SK-N-SH (cell line): ENCODE measurements at regions not wholly inside any gene's neighbourhood (a gene's known extent, or its start where the extent isn't known, plus 50 kb on each side); places are given as distances from the start of the nearest gene placed in this dataset.

Experiments used
- CTCF ChIA-PET: fragments of 300-600, 350-600 bp; formaldehyde crosslinking; extraction: SDS; loops from one replicate; lab custom pipeline; 2021; lab: Yijun Ruan, JAX
- POLR2A ChIA-PET: fragments of 350-600 bp; sonication (Branson Sonifier 250); formaldehyde crosslinking; extraction: SDS; loops from one replicate; lab custom pipeline; 2020; ENCODE audit warnings: antibody characterized with exemption, inconsistent platforms; lab: Yijun Ruan, JAX
- DNase-seq: peaks from one replicate; pipeline ENCODE4 v3.0.0; 2012
- H2AFZ ChIP-seq: fragments of 200-600 bp; sonication (generic); 2 replicates; pipeline ENCODE4 v1.8.1; 2016; ENCODE audit warnings: antibody characterized with exemption, mild to moderate bottlenecking, low read depth
- H3F3A ChIP-seq: fragments of 200-600 bp; sonication (generic); replicated peaks from 2 replicates; pipeline ENCODE3; 2016; ENCODE audit warnings: antibody characterized with exemption, mild to moderate bottlenecking; ENCODE audit not compliant: insufficient read depth
- H3K27ac ChIP-seq, 2 experiments: fragments of 200-500 bp in 1 of 2; fragments of 200-600 bp in 1 of 2; sonication (Bioruptor generic) in 1 of 2; sonication (generic), shearing (Covaris generic) in 1 of 2; 2 replicates each; pipeline versions ENCODE4 v1.5.1 to v1.6.1; 2014 to 2016; ENCODE audit warnings: low read depth in 2 of 2, inconsistent platforms in 1 of 2, low read length in 1 of 2, mild to moderate bottlenecking in 1 of 2, mixed read lengths in 1 of 2
- H3K27me3 ChIP-seq: fragments of 200-600 bp; sonication (generic), shearing (Covaris generic); 2 replicates; pipeline ENCODE4 v1.6.1; 2016; ENCODE audit warnings: mixed run types; ENCODE audit not compliant: insufficient read depth
- H3K36me3 ChIP-seq, 2 experiments: fragments of 200-500 bp in 1 of 2; fragments of 200-600 bp in 1 of 2; sonication (Bioruptor generic) in 1 of 2; sonication (generic) in 1 of 2; replicated peaks in 1 of 2; 2 replicates each; pipeline versions ENCODE3 to v1.5.1; 2014 to 2016; ENCODE audit warnings: low read length in 1 of 2, mild to moderate bottlenecking in 1 of 2; ENCODE audit not compliant: insufficient read depth in 2 of 2, control insufficient read depth in 1 of 2
- H3K4me1 ChIP-seq, 2 experiments: fragments of 200-500 bp in 1 of 2; fragments of 200-600 bp in 1 of 2; sonication (Bioruptor generic) in 1 of 2; sonication (generic), shearing (Covaris generic) in 1 of 2; 2 replicates each; pipeline versions ENCODE4 v1.5.1 to v1.6.1; 2014 to 2016; ENCODE audit warnings: low read depth in 1 of 2, low read length in 1 of 2, mixed run types in 1 of 2; ENCODE audit not compliant: insufficient read depth in 2 of 2, control insufficient read depth in 1 of 2
- H3K4me2 ChIP-seq: fragments of 200-600 bp; sonication (generic), shearing (Covaris generic); 2 replicates; pipeline ENCODE4 v1.6.1; 2017; ENCODE audit warnings: mixed run types
- H3K4me3 ChIP-seq, 2 experiments: fragments of 200-500 bp in 1 of 2; fragments of 200-600 bp in 1 of 2; sonication (Bioruptor generic) in 1 of 2; sonication (generic), shearing (Covaris generic) in 1 of 2; 2 replicates each; pipeline versions ENCODE4 v1.5.1 to v1.8.1; 2014 to 2016; ENCODE audit warnings: low read depth in 2 of 2, inconsistent platforms in 1 of 2, low read length in 1 of 2, mild to moderate bottlenecking in 1 of 2, mixed read lengths in 1 of 2, moderate library complexity in 1 of 2
- H3K79me2 ChIP-seq: fragments of 200-600 bp; sonication (generic); 2 replicates; pipeline ENCODE4 v1.8.1; 2017; ENCODE audit warnings: mild to moderate bottlenecking; ENCODE audit not compliant: insufficient read depth
- H3K9ac ChIP-seq: fragments of 200-600 bp; sonication (generic); 2 replicates; pipeline ENCODE4 v1.6.1; 2017; ENCODE audit warnings: mixed run types
- H3K9me2 ChIP-seq: fragments of 200-600 bp; sonication (generic); 2 replicates; pipeline ENCODE4 v1.6.1; 2017; ENCODE audit warnings: mixed run types
- H3K9me3 ChIP-seq: fragments of 200-600 bp; sonication (generic); 2 replicates; pipeline ENCODE4 v1.6.1; 2017; ENCODE audit warnings: mixed run types, mild to moderate bottlenecking, moderate library complexity
- H4K20me1 ChIP-seq: fragments of 200-600 bp; sonication (generic); 2 replicates; pipeline ENCODE4 v1.6.1; 2017; ENCODE audit warnings: mild to moderate bottlenecking, mixed run types; ENCODE audit not compliant: insufficient read depth
- ELF1 ChIP-seq: IDR thresholded peaks from 2 replicates; pipeline ENCODE4 v1.4.0; 2012
- EP300 ChIP-seq, 2 experiments: IDR thresholded peaks; 2 replicates each; pipeline versions ENCODE4 v1.4.0 to v1.6.1; 2012; ENCODE audit warnings: borderline replicate concordance in 1 of 2, low read depth in 1 of 2, low read length in 1 of 2
- FOSL2 ChIP-seq: IDR thresholded peaks from 2 replicates; pipeline ENCODE4 v1.4.0; 2012; ENCODE audit warnings: low read depth, mild to moderate bottlenecking, moderate library complexity, borderline replicate concordance
- FOXM1 ChIP-seq: IDR thresholded peaks from 2 replicates; pipeline ENCODE4 v1.4.0; 2012; ENCODE audit warnings: low read depth, mild to moderate bottlenecking
- GATA2 ChIP-seq: sonication (generic); formaldehyde crosslinking; IDR thresholded peaks from 2 replicates; pipeline ENCODE4 v1.5.0; 2020; ENCODE audit warnings: mild to moderate bottlenecking, missing genetic modification reagents
- IRF3 ChIP-seq: fragments of 150-350 bp; IDR thresholded peaks from 2 replicates; pipeline ENCODE4 v1.6.1; 2016; ENCODE audit warnings: mild to moderate bottlenecking, low read depth, low read length
- MAX ChIP-seq: IDR thresholded peaks from 2 replicates; pipeline ENCODE4 v1.4.0; 2012; ENCODE audit warnings: low read depth
- RXRA ChIP-seq: IDR thresholded peaks from 2 replicates; pipeline ENCODE4 v1.4.0; 2012; ENCODE audit warnings: low read depth, mild to moderate bottlenecking, borderline replicate concordance
- SIN3A ChIP-seq: IDR thresholded peaks from 2 replicates; pipeline ENCODE4 v1.6.1; 2012; ENCODE audit warnings: low read depth, mild to moderate bottlenecking, low read length, moderate library complexity, borderline replicate concordance
- SMC3 ChIP-seq: IDR thresholded peaks from 2 replicates; pipeline ENCODE4 v1.6.1; 2012; ENCODE audit warnings: low read depth, low read length, improper control_type of control experiment
- TCF12 ChIP-seq: IDR thresholded peaks from 2 replicates; pipeline ENCODE4 v1.4.0; 2012
- TEAD4 ChIP-seq: IDR thresholded peaks from 2 replicates; pipeline ENCODE4 v1.4.0; 2012; ENCODE audit warnings: mild to moderate bottlenecking, borderline replicate concordance; ENCODE audit not compliant: insufficient read depth
- USF2 ChIP-seq: fragments of 150-350 bp; IDR thresholded peaks from 2 replicates; pipeline ENCODE4 v1.6.1; 2017; ENCODE audit warnings: antibody characterized with exemption, low read length, low read depth, borderline replicate concordance
- ZBTB33 ChIP-seq: IDR thresholded peaks from 2 replicates; pipeline ENCODE4 v1.4.0; 2012; ENCODE audit warnings: low read depth, borderline replicate concordance
- WGBS: methylation state at CpG from one replicate; pipeline ENCODE4 v1.1.6; 2017; ENCODE audit warnings: low lambda C conversion rate; 5-methylcytosine and 5-hydroxymethylcytosine counted together

- H4K20me1 ChIP-seq: no peaks in the 10 kb centered on the region
- no peak overlapping the region for H3K9ac ChIP-seq
- no peak overlapping the region for H3K27ac ChIP-seq
- no peaks in the 10 kb centered on the region for H3K27me3 ChIP-seq
- ChIA-PET CTCF (no interaction called here), POLR2A (no interaction called here)
- no peaks in the 10 kb centered on the region for H3K36me3 ChIP-seq
- no peaks in the 10 kb centered on the region for H3F3A ChIP-seq
- H3K4me1 ChIP-seq: no peaks in the 10 kb centered on the region
- no peaks in the 10 kb centered on the region for H3K9me3 ChIP-seq
- no peaks in the 10 kb centered on the region for H3K79me2 ChIP-seq
- DNase-seq: no peak
- no peak overlapping the region for H2AFZ ChIP-seq
- H3K4me3 ChIP-seq: no peak overlapping the region
- TF ChIP-seq ZBTB33: no peak
- no peak for TF ChIP-seq SIN3A
- no peak for TF ChIP-seq USF2
- no peak for TF ChIP-seq IRF3
- TF ChIP-seq FOXM1: no peak
- TF ChIP-seq TCF12: no peak
- TF ChIP-seq ELF1: no peak
- no peak for TF ChIP-seq RXRA
- no peak for TF ChIP-seq FOSL2
- no peak for TF ChIP-seq MAX
- TF ChIP-seq TEAD4: no peak
- TF ChIP-seq EP300 (IDR thresholded peaks at IDR 0.05; ENCODE audit: borderline replicate concordance in 1 of 2, low read depth in 1 of 2, low read length in 1 of 2): no peak
- TF ChIP-seq GATA2 (CRISPR knock-in tag): no peak
- TF ChIP-seq SMC3: no peak
- no peak overlapping the region for H3K4me2 ChIP-seq
- no peaks in the 10 kb centered on the region for H3K9me2 ChIP-seq
- WGBS: 0% methylated on average over 1 of the region's 1 CpG
These were observed 269.0 kb downstream of the COL12A1 start for GRCh38 chr6:74936886-74937285.
